Sigmoid colon (tissue), 3 donors: ENCODE measurements at regions not wholly inside any gene's neighbourhood (a gene's known extent, or its start where the extent isn't known, plus 50 kb on each side); places are given as distances from the start of the nearest gene placed in this dataset.

Experiments used
- CTCF ChIP-seq, 4 experiments: fragments of 450-650 bp in 3 of 4; fragments of 200-600 bp in 1 of 4; IDR thresholded peaks; one replicate each; pipeline ENCODE4 v1.5.1; 2016 to 2019; ENCODE audit warnings: antibody characterized with exemption in 4 of 4, mild to moderate bottlenecking in 3 of 4, moderate library complexity in 2 of 4
- POLR2A ChIP-seq, 2 donors: fragments of 450-650 bp; IDR thresholded peaks; one replicate each; pipeline ENCODE4 v1.6.1; 2016; ENCODE audit warnings: antibody characterized with exemption in 2 of 2, mild to moderate bottlenecking in 2 of 2, moderate library complexity in 2 of 2

GRCh38 chr21:16597753-16598152 lies 868.0 kb downstream of the USP25 start:
- TF ChIP-seq CTCF (IDR thresholded peaks at IDR 0.05) (no peak), POLR2A (IDR thresholded peaks at IDR 0.05) (no peak)
